RWPE2 (cell line): ENCODE measurements at regions not wholly inside any gene's neighbourhood (a gene's known extent, or its start where the extent isn't known, plus 50 kb on each side); places are given as distances from the start of the nearest gene placed in this dataset.

Experiments
- ATAC-seq: fragments of 200-7000 bp; cut with Tn5 transposase; 3 replicates; pipeline ENCODE4 v1.9.1; 2021; ENCODE audit warnings: low read depth
- DNase-seq: peaks from one replicate; pipeline ENCODE4 v3.0.0-alpha.2; 2020; ENCODE audit warnings: low spot score
- H3K27ac ChIP-seq: fragments of 450-650 bp; 2 replicates; pipeline ENCODE4 v1.5.1; 2017; ENCODE audit warnings: mild to moderate bottlenecking; ENCODE audit not compliant: poor library complexity, severe bottlenecking
- H3K27me3 ChIP-seq: fragments of 250-450 bp; sonication (Bioruptor Pico); 2 replicates; pipeline ENCODE4 v1.5.1; 2021; ENCODE audit warnings: mild to moderate bottlenecking, moderate library complexity; ENCODE audit not compliant: insufficient read depth, poor library complexity, severe bottlenecking
- H3K36me3 ChIP-seq: fragments of 250-450 bp; sonication (Bioruptor Pico); 2 replicates; pipeline ENCODE4 v1.5.1; 2020; ENCODE audit warnings: low read depth, mild to moderate bottlenecking, moderate library complexity
- H3K4me1 ChIP-seq: fragments of 250-450 bp; sonication (Bioruptor Pico); 2 replicates; pipeline ENCODE4 v1.5.1; 2021; ENCODE audit warnings: mild to moderate bottlenecking, moderate library complexity; ENCODE audit not compliant: insufficient read depth, poor library complexity, severe bottlenecking
- H3K4me3 ChIP-seq: fragments of 250-450 bp; sonication (Bioruptor Pico); 2 replicates; pipeline ENCODE4 v1.5.1; 2021; ENCODE audit warnings: mild to moderate bottlenecking, moderate library complexity; ENCODE audit not compliant: severe bottlenecking
- H3K9me3 ChIP-seq: fragments of 250-450 bp; sonication (Bioruptor Pico); 2 replicates; pipeline ENCODE4 v1.5.1; 2021; ENCODE audit warnings: mild to moderate bottlenecking, moderate library complexity; ENCODE audit not compliant: severe bottlenecking
- TF ChIP-seq, protein P1 (sequence below): fragments of 450-650 bp; IDR thresholded peaks from one replicate; pipeline ENCODE4 v1.5.1; 2017; ENCODE audit warnings: mild to moderate bottlenecking, moderate library complexity; ENCODE audit not compliant: poor library complexity, severe bottlenecking

DNA sequence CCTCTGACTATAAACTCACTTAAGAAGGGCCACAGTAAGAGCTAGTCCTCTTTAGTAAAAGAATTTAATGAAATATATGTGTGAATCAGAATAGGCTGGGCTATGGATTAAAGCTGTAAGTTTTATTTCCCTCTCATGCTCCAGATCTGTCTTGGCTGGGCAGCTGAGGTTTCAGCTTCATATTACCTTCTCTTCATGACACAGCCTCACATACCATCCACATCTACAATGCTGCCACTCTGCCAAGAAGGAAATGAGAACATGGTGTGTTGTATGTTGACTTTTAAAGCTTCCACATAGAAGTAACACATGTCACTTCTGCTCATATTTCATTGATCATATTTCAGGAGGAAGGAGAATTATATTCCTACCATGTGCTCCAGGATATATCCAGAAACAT lies 776.0 kb upstream of the ACO1 start:
- H3K27ac ChIP-seq: peak overlapping the region; percentile 25
- peaks cover 41% of the 10 kb centered on the region for H3K4me1 ChIP-seq
- DNase-seq (no peak), ATAC-seq (peak; percentile 97)
- H3K9me3 ChIP-seq: no peaks in the 10 kb centered on the region
- TF ChIP-seq, protein P1, sequence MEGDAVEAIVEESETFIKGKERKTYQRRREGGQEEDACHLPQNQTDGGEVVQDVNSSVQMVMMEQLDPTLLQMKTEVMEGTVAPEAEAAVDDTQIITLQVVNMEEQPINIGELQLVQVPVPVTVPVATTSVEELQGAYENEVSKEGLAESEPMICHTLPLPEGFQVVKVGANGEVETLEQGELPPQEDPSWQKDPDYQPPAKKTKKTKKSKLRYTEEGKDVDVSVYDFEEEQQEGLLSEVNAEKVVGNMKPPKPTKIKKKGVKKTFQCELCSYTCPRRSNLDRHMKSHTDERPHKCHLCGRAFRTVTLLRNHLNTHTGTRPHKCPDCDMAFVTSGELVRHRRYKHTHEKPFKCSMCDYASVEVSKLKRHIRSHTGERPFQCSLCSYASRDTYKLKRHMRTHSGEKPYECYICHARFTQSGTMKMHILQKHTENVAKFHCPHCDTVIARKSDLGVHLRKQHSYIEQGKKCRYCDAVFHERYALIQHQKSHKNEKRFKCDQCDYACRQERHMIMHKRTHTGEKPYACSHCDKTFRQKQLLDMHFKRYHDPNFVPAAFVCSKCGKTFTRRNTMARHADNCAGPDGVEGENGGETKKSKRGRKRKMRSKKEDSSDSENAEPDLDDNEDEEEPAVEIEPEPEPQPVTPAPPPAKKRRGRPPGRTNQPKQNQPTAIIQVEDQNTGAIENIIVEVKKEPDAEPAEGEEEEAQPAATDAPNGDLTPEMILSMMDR: no peak
- no peaks in the 10 kb centered on the region for H3K27me3 ChIP-seq
- H3K4me3 ChIP-seq: no peak overlapping the region
- no peaks in the 10 kb centered on the region for H3K36me3 ChIP-seq

DNA sequence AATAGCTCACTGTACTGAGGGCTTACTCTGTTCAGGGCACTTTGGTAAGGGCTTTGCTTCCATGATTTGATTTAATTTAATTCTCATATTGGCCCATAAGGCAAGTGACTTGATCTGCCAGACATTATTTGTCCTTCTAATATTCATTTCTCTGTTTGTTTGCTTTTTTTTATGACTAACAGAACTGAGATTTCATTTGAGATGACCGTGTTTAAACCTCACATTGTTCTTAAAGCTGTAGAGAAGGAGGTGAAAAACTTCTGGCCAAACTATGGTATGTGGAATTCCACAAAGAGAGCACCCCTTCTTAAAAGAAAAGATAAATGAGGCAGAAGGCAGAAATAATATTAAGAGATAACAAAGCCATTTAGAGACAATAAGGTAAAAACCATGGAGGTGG lies 775.6 kb upstream of the ACO1 start:
- TF ChIP-seq, protein P1: no peak
- Histone ChIP-seq H3K4me1 (peaks cover 41% of the 10 kb centered on the region), H3K27ac (peak overlapping the region; percentile 25), H3K36me3 (no peaks in the 10 kb centered on the region), H3K27me3 (no peaks in the 10 kb centered on the region), H3K4me3 (no peak overlapping the region), H3K9me3 (no peaks in the 10 kb centered on the region)
- ATAC-seq (no peak), DNase-seq (no peak)

DNA sequence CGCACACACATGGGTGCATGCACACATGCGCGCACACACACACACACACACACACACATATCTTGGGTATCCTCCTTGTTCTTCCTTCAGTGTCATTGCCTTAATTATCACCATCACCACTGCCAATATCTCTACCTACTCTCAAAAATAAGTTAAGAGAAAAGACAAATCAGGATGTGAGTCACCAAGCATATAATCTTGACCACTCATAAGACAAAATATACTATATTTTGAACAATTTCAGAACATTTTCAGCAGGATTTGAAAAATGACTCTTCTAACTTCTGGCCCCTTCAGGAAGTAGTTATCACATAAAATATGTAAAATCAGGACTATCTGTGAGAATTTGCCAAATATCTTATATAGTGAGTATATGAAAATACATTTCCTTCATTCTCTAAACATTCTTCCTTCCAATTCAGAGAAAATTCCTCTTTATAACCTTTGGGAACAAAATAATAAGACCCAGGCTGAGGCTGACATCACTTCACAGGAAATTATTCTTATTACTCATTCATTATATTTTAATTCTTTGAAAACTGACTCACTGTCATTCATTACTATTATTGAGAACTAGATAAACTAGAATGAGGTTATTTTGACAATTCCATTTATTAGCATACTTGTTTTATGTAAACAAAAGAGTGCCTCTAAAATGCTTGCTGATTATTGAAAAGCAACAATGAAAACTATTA lies 772.0 kb upstream of the ACO1 start:
- ATAC-seq (peak; percentile 42), DNase-seq (no peak)
- Histone ChIP-seq H3K27me3 (no peaks in the 10 kb centered on the region), H3K36me3 (no peaks in the 10 kb centered on the region), H3K4me1 (peaks cover 41% of the 10 kb centered on the region), H3K9me3 (no peaks in the 10 kb centered on the region), H3K27ac (peak overlapping the region; percentile 87), H3K4me3 (no peak overlapping the region)
- TF ChIP-seq, protein P1: no peak

DNA sequence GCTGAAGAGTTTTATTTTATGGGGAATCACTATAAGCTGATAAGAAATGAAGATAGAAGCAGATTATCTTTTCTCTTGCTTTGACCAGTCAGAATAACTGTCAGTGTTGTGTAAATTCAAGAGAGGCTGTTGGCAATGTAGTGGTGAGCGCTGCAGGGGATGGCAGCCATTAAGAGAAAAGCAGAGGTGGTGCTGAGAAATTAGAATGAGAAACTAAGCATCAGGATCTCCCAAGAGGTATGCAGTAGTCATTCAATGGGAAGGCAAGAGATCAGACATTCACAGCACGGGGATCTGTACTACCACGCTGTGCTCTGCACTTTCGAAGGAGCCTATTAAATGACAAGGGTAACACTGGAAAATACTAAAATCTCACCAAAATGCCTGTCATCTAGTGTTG lies 768.5 kb upstream of the ACO1 start:
- Histone ChIP-seq H3K27ac (no peak overlapping the region), H3K36me3 (no peaks in the 10 kb centered on the region), H3K27me3 (no peaks in the 10 kb centered on the region), H3K4me1 (peaks cover 25% of the 10 kb centered on the region), H3K9me3 (no peaks in the 10 kb centered on the region), H3K4me3 (no peak overlapping the region)
- ATAC-seq (no peak), DNase-seq (no peak)
- TF ChIP-seq, protein P1: no peak

DNA sequence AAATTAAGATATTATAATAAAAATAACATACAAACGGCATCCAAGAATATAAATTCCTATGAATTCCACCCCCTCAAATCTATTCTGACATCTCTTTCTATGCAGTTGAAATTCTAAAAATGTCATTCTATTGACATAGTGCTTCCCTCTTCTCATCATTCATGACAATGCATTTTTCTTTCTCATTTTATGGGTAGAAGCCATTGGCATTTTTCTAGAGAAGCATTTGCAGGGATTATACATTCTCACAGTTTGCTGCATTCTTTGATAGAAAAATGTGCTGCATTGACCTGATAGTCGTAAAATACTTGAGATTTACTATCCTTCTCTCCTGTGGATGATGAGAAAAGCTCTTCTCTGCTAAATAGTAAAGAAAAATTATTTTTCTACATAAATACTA lies 760.9 kb upstream of the ACO1 start:
- no peak for DNase-seq
- no peak overlapping the region for H3K4me3 ChIP-seq
- no peaks in the 10 kb centered on the region for H3K9me3 ChIP-seq
- H3K27me3 ChIP-seq: no peaks in the 10 kb centered on the region
- H3K4me1 ChIP-seq: no peaks in the 10 kb centered on the region
- H3K27ac ChIP-seq: no peak overlapping the region
- ATAC-seq: no peak
- TF ChIP-seq, protein P1: no peak
- H3K36me3 ChIP-seq: no peaks in the 10 kb centered on the region
